Liver (tissue), 7 donors: ENCODE measurements at regions not wholly inside any gene's neighbourhood (a gene's known extent, or its start where the extent isn't known, plus 50 kb on each side); places are given as distances from the start of the nearest gene placed in this dataset.

Experiments used
- DNase-seq: peaks from one replicate; pipeline ENCODE4 v3.0.0-alpha.2; 2017; ENCODE audit warnings: low spot score
- H3K27ac ChIP-seq, 2 donors: one replicate each; pipeline ENCODE4 v1.7.0; 2013; ENCODE audit warnings: inconsistent platforms in 2 of 2, low read length in 2 of 2, control low read depth in 1 of 2, low read depth in 1 of 2, mild to moderate bottlenecking in 1 of 2
- H3K27me3 ChIP-seq, 4 donors: one replicate each; pipeline versions ENCODE4 v1.6.1 to v1.7.0; 2013; ENCODE audit warnings: low read length in 3 of 4, inconsistent platforms in 1 of 4, mild to moderate bottlenecking in 1 of 4, moderate library complexity in 1 of 4; ENCODE audit not compliant: control insufficient read depth in 4 of 4, insufficient read depth in 4 of 4
- H3K36me3 ChIP-seq, 4 donors: one replicate each; pipeline versions ENCODE4 v1.6.1 to v1.7.0; 2013; ENCODE audit warnings: low read length in 3 of 4, mild to moderate bottlenecking in 3 of 4, low read depth in 1 of 4, moderate library complexity in 1 of 4; ENCODE audit not compliant: control insufficient read depth in 4 of 4, insufficient read depth in 3 of 4
- H3K4me1 ChIP-seq, 4 donors: one replicate each; pipeline versions ENCODE4 v1.6.1 to v1.7.0; 2013; ENCODE audit warnings: low read length in 3 of 4, mild to moderate bottlenecking in 3 of 4, moderate library complexity in 1 of 4; ENCODE audit not compliant: control insufficient read depth in 4 of 4, insufficient read depth in 4 of 4
- H3K4me3 ChIP-seq, 3 donors: one replicate each; pipeline versions ENCODE4 v1.6.1 to v1.7.0; 2013; ENCODE audit warnings: low read length in 3 of 3, control low read depth in 1 of 3, low read depth in 1 of 3, mild to moderate bottlenecking in 1 of 3
- H3K9ac ChIP-seq, 2 donors: one replicate each; pipeline ENCODE4 v1.7.0; 2013; ENCODE audit warnings: low read length in 2 of 2, mild to moderate bottlenecking in 2 of 2, moderate library complexity in 2 of 2, control low read depth in 1 of 2, low read depth in 1 of 2
- H3K9me3 ChIP-seq, 4 donors: one replicate each; pipeline versions ENCODE4 v1.6.1 to v1.7.0; 2013; ENCODE audit warnings: low read length in 3 of 4; ENCODE audit not compliant: control insufficient read depth in 4 of 4
- EGR1 ChIP-seq, 2 donors: IDR thresholded peaks; 2 replicates each; pipeline ENCODE4 v1.6.1; 2016 to 2018; ENCODE audit warnings: antibody characterized with exemption in 2 of 2, low read depth in 2 of 2
- FOXA1 ChIP-seq: IDR thresholded peaks from 2 replicates; pipeline ENCODE4 v1.6.1; 2016; ENCODE audit warnings: antibody characterized with exemption
- FOXA2 ChIP-seq: IDR thresholded peaks from 2 replicates; pipeline ENCODE4 v1.6.1; 2016; ENCODE audit warnings: antibody characterized with exemption
- GABPA ChIP-seq, 2 donors: IDR thresholded peaks in 1 of 2; conservative IDR thresholded peaks in 1 of 2; 2 replicates each; pipeline ENCODE4 v1.6.1; 2016; ENCODE audit warnings: antibody characterized with exemption in 2 of 2, mild to moderate bottlenecking in 1 of 2, moderate library complexity in 1 of 2
- HNF4A ChIP-seq, 2 donors: conservative IDR thresholded peaks; 2 replicates each; pipeline ENCODE4 v1.6.1; 2016; ENCODE audit warnings: antibody characterized with exemption in 2 of 2, mild to moderate bottlenecking in 2 of 2
- HNF4G ChIP-seq: IDR thresholded peaks from 2 replicates; pipeline ENCODE4 v1.6.1; 2016; ENCODE audit warnings: antibody characterized with exemption
- JUND ChIP-seq, 2 donors: IDR thresholded peaks; 2 replicates each; pipeline ENCODE4 v1.6.1; 2016; ENCODE audit warnings: antibody characterized with exemption in 2 of 2
- RXRA ChIP-seq, 2 donors: IDR thresholded peaks; 2 replicates each; pipeline ENCODE4 v1.6.1; 2017 to 2018; ENCODE audit warnings: antibody characterized with exemption in 2 of 2, mild to moderate bottlenecking in 1 of 2
- SP1 ChIP-seq: IDR thresholded peaks from 2 replicates; pipeline ENCODE4 v1.6.1; 2018; ENCODE audit warnings: antibody characterized with exemption, mild to moderate bottlenecking
- TAF1 ChIP-seq: conservative IDR thresholded peaks from 2 replicates; pipeline ENCODE4 v1.6.1; 2016; ENCODE audit warnings: antibody characterized with exemption, mild to moderate bottlenecking
- YY1 ChIP-seq: IDR thresholded peaks from 2 replicates; pipeline ENCODE4 v1.6.1; 2016; ENCODE audit warnings: antibody characterized with exemption, mild to moderate bottlenecking
- WGBS: extraction: QIAGEN DNeasy Blood & Tissue Kit; methylation state at CpG from one replicate; pipeline ENCODE4 v1.1.7; 2013; 5-methylcytosine and 5-hydroxymethylcytosine counted together
- TF ChIP-seq, protein P1 (sequence below): IDR thresholded peaks from 2 replicates; pipeline ENCODE4 v1.6.1; 2016; ENCODE audit warnings: antibody characterized with exemption
- TF ChIP-seq, protein P2 (sequence below): IDR thresholded peaks from 2 replicates; pipeline ENCODE4 v1.6.1; 2016; ENCODE audit warnings: antibody characterized with exemption, mild to moderate bottlenecking
- TF ChIP-seq, protein P3 (sequence below): IDR thresholded peaks from 2 replicates; pipeline ENCODE4 v1.6.1; 2016; ENCODE audit warnings: antibody characterized with exemption
- TF ChIP-seq, protein P4 (sequence below): IDR thresholded peaks from 2 replicates; pipeline ENCODE4 v1.6.1; 2016; ENCODE audit warnings: antibody characterized with exemption
- donor health status: healthy.
- donor health status: healthy.
- donor health status: healthy.
- donor health status: healthy.

DNA sequence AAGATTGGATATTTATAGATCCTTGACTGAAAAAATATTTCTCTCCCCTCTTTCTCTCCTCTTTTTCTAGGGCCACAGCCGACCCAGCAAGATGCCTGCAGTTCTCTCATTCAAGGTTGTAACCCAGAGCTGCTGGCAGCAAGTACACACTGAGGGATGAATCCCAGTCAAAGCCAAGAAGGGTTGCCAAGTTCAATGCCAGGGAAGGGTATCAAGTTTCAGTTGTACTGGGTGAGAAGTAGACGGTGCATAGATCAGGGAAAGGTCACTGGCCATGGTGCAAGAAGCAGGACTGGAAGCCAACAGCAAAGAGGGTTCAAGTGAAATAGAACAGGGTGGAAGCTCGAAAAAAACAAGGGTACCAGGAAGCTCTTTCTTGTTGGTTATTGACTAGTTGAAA is 170.2 kb downstream of the NRP2 start:
- Histone ChIP-seq H3K4me1 (peaks cover 0 to 8% (median 5%) of the 10 kb centered on the region in 4 donors), H3K9ac (no peak overlapping the region), H3K36me3 (no peaks in the 10 kb centered on the region), H3K27me3 (no peaks in the 10 kb centered on the region), H3K27ac (no peak overlapping the region), H3K4me3 (no peak overlapping the region), H3K9me3 (no peaks in the 10 kb centered on the region)
- 24% methylated on average over 3 of the region's 3 CpGs for WGBS
- TF ChIP-seq, protein P1, sequence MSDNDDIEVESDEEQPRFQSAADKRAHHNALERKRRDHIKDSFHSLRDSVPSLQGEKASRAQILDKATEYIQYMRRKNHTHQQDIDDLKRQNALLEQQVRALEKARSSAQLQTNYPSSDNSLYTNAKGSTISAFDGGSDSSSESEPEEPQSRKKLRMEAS, result no peak
- TF ChIP-seq, protein P2, sequence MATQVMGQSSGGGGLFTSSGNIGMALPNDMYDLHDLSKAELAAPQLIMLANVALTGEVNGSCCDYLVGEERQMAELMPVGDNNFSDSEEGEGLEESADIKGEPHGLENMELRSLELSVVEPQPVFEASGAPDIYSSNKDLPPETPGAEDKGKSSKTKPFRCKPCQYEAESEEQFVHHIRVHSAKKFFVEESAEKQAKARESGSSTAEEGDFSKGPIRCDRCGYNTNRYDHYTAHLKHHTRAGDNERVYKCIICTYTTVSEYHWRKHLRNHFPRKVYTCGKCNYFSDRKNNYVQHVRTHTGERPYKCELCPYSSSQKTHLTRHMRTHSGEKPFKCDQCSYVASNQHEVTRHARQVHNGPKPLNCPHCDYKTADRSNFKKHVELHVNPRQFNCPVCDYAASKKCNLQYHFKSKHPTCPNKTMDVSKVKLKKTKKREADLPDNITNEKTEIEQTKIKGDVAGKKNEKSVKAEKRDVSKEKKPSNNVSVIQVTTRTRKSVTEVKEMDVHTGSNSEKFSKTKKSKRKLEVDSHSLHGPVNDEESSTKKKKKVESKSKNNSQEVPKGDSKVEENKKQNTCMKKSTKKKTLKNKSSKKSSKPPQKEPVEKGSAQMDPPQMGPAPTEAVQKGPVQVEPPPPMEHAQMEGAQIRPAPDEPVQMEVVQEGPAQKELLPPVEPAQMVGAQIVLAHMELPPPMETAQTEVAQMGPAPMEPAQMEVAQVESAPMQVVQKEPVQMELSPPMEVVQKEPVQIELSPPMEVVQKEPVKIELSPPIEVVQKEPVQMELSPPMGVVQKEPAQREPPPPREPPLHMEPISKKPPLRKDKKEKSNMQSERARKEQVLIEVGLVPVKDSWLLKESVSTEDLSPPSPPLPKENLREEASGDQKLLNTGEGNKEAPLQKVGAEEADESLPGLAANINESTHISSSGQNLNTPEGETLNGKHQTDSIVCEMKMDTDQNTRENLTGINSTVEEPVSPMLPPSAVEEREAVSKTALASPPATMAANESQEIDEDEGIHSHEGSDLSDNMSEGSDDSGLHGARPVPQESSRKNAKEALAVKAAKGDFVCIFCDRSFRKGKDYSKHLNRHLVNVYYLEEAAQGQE, result no peak
- TF ChIP-seq FOXA2 (no peak), JUND (IDR thresholded peaks at IDR 0.05) (peak in 1 of 2 donors; percentile 13), RXRA (IDR thresholded peaks at IDR 0.05) (peak; percentile 72 to 79), TAF1 (no peak), HNF4A (conservative IDR thresholded peaks at IDR 0.05) (peak; percentile 33 to 65)
- DNase-seq, result no peak

DNA sequence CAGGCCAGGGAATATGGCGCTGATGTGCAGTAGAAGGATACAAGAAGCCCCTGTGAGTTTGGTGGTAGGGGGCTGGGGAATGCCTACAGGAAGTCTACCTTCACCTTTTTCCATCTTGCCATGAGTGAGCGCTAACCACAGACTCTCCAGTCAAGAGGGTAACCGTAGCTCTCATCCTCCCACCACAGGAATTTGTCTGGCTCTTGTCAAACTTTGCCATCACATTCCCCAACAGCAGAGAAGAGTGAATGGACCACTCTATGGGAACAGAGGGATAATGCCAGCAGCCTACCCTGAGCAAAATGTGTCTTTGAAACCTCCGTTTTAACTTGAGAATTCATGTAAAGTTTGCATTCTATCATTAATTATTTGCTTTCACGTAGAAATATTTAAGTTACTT is 168.3 kb downstream of the NRP2 start:
- DNase-seq, result no peak
- WGBS, result 95% methylated on average over 5 of the region's 5 CpGs
- TF ChIP-seq FOXA2, result no peak
- no peak for TF ChIP-seq SP1
- no peak for TF ChIP-seq YY1
- TF ChIP-seq JUND (IDR thresholded peaks at IDR 0.05), result no peak
- TF ChIP-seq, protein P2, result no peak
- no peak for TF ChIP-seq RXRA (IDR thresholded peaks at IDR 0.05)
- TF ChIP-seq GABPA (IDR thresholded peaks at IDR 0.05 in 1 of 2, conservative IDR thresholded peaks at IDR 0.05 in 1 of 2), result no peak
- no peak for TF ChIP-seq HNF4G
- TF ChIP-seq, protein P3, sequence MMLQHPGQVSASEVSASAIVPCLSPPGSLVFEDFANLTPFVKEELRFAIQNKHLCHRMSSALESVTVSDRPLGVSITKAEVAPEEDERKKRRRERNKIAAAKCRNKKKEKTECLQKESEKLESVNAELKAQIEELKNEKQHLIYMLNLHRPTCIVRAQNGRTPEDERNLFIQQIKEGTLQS, result no peak
- TF ChIP-seq, protein P1, result no peak
- no peak for TF ChIP-seq HNF4A (conservative IDR thresholded peaks at IDR 0.05)
- TF ChIP-seq FOXA1, result no peak
- TF ChIP-seq EGR1 (IDR thresholded peaks at IDR 0.05; ENCODE audit: low read depth in 2 of 2), result no peak
- TF ChIP-seq, protein P4, sequence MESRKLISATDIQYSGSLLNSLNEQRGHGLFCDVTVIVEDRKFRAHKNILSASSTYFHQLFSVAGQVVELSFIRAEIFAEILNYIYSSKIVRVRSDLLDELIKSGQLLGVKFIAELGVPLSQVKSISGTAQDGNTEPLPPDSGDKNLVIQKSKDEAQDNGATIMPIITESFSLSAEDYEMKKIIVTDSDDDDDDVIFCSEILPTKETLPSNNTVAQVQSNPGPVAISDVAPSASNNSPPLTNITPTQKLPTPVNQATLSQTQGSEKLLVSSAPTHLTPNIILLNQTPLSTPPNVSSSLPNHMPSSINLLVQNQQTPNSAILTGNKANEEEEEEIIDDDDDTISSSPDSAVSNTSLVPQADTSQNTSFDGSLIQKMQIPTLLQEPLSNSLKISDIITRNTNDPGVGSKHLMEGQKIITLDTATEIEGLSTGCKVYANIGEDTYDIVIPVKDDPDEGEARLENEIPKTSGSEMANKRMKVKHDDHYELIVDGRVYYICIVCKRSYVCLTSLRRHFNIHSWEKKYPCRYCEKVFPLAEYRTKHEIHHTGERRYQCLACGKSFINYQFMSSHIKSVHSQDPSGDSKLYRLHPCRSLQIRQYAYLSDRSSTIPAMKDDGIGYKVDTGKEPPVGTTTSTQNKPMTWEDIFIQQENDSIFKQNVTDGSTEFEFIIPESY, result no peak
- TF ChIP-seq TAF1, result no peak
- H3K4me1 ChIP-seq, result peaks cover 0 to 8% (median 5%) of the 10 kb centered on the region in 4 donors
- no peaks in the 10 kb centered on the region for H3K36me3 ChIP-seq
- H3K27me3 ChIP-seq, result no peaks in the 10 kb centered on the region
- H3K9ac ChIP-seq, result no peak overlapping the region
- no peak overlapping the region for H3K4me3 ChIP-seq
- H3K27ac ChIP-seq, result no peak overlapping the region
- H3K9me3 ChIP-seq, result no peaks in the 10 kb centered on the region
